SK-N-SH treated with all-trans-retinoic acid at 6 μM for 48 hours (cell line): ENCODE measurements at regions not wholly inside any gene's neighbourhood (a gene's known extent, or its start where the extent isn't known, plus 50 kb on each side); places are given as distances from the start of the nearest gene placed in this dataset.
A peak's percentile ranks its signal among the peaks of the same experiment; 100 is the strongest.

Experiments used
- ARNTL ChIP-seq: fragments of 450-650 bp; formaldehyde crosslinking; IDR thresholded peaks from 2 replicates; pipeline ENCODE4 v1.5.0; 2020; ENCODE audit warnings: low read depth, mild to moderate bottlenecking, moderate library complexity, borderline replicate concordance
- BACH2 ChIP-seq: fragments of 250-450 bp; sonication (Bioruptor Pico); IDR thresholded peaks from 2 replicates; pipeline ENCODE4 v1.9.0; 2021; ENCODE audit warnings: mild to moderate bottlenecking, borderline replicate concordance
- GLIS3 ChIP-seq: fragments of 250-450 bp; sonication (Bioruptor Pico); IDR thresholded peaks from 2 replicates; pipeline ENCODE4 v1.5.0; 2020; ENCODE audit warnings: mild to moderate bottlenecking, moderate library complexity
- PPARA ChIP-seq: fragments of 250-450 bp; sonication (Bioruptor Pico); IDR thresholded peaks from 2 replicates; pipeline ENCODE4 v1.5.0; 2020; ENCODE audit warnings: mild to moderate bottlenecking, borderline replicate concordance
- RARB ChIP-seq: fragments of 250-450 bp; sonication (Bioruptor Pico); IDR thresholded peaks from 2 replicates; pipeline ENCODE4 v1.8.0; 2021; ENCODE audit warnings: mild to moderate bottlenecking, moderate library complexity
- ZFP3 ChIP-seq: fragments of 250-450 bp; sonication (Bioruptor Pico); IDR thresholded peaks from 2 replicates; pipeline ENCODE4 v1.5.0; 2020; ENCODE audit warnings: mild to moderate bottlenecking, moderate library complexity
- ZNF70 ChIP-seq: fragments of 450-650 bp; formaldehyde crosslinking; IDR thresholded peaks from 2 replicates; pipeline ENCODE4 v1.5.0; 2020; ENCODE audit warnings: mild to moderate bottlenecking, moderate library complexity
- TF ChIP-seq, protein P1 (sequence below): fragments of 250-450 bp; sonication (Bioruptor Pico); IDR thresholded peaks from 2 replicates; pipeline ENCODE4 v1.5.1; 2021; ENCODE audit warnings: mild to moderate bottlenecking, moderate library complexity
- TF ChIP-seq, protein P2 (sequence below): fragments of 250-450 bp; sonication (Bioruptor Pico); IDR thresholded peaks from 2 replicates; pipeline ENCODE4 v1.8.0; 2020; ENCODE audit warnings: mild to moderate bottlenecking, moderate library complexity, borderline replicate concordance
- TF ChIP-seq, protein P3 (sequence below): fragments of 250-450 bp; sonication (Bioruptor Pico); IDR thresholded peaks from 2 replicates; pipeline ENCODE4 v1.5.0; 2020; ENCODE audit warnings: mild to moderate bottlenecking, moderate library complexity

DNA sequence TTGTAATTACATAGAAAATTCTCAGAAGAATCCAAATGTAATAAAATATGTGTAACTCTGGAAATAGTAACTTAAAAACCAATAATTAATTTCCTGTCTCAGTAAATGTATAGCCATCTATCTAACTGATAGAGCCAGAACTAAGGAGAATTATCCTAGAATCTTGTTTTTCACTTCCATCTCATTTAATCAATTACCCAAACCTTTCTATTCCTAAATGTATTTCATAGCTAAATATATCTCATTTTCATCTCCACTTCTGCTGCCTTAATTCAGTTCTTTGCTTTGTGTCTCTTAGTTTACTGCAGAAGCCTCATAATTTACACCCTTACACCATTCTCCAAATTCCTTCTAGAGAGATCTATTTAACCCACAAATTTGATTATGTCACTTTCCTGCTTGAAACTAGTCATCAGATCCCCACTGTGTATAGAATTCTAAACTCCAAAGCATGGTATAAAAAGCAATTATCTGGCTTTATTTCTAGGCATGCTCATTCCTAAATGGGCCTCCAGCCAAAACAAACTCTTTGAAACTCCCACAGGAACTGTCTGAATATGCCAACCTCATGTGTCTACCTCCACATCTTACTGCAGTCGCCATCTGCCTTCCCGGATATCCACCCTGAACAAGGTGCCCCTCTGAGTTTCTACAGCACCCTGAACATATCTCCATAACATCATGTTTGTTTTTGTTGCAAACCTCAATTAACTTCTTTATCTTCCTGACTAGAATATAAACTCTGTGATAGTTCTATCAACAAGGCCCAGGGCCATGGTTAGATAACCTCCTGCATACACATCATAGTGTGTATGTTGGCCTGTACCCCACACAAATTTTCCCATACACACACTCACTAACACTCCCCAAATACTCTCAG is 70.5 kb upstream of the ADTRP start:
- TF ChIP-seq, protein P1, sequence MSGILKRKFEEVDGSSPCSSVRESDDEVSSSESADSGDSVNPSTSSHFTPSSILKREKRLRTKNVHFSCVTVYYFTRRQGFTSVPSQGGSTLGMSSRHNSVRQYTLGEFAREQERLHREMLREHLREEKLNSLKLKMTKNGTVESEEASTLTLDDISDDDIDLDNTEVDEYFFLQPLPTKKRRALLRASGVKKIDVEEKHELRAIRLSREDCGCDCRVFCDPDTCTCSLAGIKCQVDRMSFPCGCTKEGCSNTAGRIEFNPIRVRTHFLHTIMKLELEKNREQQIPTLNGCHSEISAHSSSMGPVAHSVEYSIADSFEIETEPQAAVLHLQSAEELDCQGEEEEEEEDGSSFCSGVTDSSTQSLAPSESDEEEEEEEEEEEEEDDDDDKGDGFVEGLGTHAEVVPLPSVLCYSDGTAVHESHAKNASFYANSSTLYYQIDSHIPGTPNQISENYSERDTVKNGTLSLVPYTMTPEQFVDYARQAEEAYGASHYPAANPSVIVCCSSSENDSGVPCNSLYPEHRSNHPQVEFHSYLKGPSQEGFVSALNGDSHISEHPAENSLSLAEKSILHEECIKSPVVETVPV (CRISPR knock-in tag): no peak
- TF ChIP-seq GLIS3 (CRISPR knock-in tag): no peak
- TF ChIP-seq ARNTL: no peak
- no peak for TF ChIP-seq BACH2 (CRISPR knock-in tag)
- TF ChIP-seq, protein P2, sequence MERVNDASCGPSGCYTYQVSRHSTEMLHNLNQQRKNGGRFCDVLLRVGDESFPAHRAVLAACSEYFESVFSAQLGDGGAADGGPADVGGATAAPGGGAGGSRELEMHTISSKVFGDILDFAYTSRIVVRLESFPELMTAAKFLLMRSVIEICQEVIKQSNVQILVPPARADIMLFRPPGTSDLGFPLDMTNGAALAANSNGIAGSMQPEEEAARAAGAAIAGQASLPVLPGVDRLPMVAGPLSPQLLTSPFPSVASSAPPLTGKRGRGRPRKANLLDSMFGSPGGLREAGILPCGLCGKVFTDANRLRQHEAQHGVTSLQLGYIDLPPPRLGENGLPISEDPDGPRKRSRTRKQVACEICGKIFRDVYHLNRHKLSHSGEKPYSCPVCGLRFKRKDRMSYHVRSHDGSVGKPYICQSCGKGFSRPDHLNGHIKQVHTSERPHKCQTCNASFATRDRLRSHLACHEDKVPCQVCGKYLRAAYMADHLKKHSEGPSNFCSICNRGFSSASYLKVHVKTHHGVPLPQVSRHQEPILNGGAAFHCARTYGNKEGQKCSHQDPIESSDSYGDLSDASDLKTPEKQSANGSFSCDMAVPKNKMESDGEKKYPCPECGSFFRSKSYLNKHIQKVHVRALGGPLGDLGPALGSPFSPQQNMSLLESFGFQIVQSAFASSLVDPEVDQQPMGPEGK (CRISPR knock-in tag): no peak; the same call in 1 of the 2 replicates
- no peak for TF ChIP-seq PPARA (CRISPR knock-in tag)
- no peak for TF ChIP-seq RARB
- 0 out of 2 replicates have a peak, but pooled peaks have one; percentile 31 for TF ChIP-seq ZFP3 (CRISPR knock-in tag)
- no peak for TF ChIP-seq ZNF70
- TF ChIP-seq, protein P3, sequence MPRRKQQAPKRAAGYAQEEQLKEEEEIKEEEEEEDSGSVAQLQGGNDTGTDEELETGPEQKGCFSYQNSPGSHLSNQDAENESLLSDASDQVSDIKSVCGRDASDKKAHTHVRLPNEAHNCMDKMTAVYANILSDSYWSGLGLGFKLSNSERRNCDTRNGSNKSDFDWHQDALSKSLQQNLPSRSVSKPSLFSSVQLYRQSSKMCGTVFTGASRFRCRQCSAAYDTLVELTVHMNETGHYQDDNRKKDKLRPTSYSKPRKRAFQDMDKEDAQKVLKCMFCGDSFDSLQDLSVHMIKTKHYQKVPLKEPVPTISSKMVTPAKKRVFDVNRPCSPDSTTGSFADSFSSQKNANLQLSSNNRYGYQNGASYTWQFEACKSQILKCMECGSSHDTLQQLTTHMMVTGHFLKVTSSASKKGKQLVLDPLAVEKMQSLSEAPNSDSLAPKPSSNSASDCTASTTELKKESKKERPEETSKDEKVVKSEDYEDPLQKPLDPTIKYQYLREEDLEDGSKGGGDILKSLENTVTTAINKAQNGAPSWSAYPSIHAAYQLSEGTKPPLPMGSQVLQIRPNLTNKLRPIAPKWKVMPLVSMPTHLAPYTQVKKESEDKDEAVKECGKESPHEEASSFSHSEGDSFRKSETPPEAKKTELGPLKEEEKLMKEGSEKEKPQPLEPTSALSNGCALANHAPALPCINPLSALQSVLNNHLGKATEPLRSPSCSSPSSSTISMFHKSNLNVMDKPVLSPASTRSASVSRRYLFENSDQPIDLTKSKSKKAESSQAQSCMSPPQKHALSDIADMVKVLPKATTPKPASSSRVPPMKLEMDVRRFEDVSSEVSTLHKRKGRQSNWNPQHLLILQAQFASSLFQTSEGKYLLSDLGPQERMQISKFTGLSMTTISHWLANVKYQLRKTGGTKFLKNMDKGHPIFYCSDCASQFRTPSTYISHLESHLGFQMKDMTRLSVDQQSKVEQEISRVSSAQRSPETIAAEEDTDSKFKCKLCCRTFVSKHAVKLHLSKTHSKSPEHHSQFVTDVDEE: no peak
